ENCODE measurements at regions not wholly inside any gene's neighbourhood (a gene's known extent, or its start where the extent isn't known, plus 50 kb on each side); places are given as distances from the start of the nearest gene placed in this dataset.
A peak's percentile ranks its signal among the peaks of the same experiment; 100 is the strongest.

DNA sequence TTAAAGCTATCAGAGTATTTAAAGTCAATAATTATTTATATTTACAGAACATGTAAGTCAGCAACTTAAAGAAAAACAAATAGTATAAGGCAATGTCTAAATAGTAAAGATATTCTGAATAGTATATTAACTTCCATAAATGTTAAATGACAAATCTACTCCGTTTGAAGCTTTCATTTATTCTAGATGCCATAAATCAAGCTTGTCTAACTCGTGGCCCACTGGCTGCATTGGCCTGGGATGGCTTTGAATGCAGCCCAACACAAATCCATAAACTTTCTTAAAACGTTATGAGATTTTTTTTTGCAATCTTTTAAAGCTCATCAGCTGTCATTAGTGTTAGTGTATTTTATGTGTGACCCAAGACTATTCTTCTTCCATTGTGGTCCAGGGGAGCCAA lies 1117.1 kb upstream of the PCDH9 start:
- no peaks in the 10 kb centered on the region for H3K36me3 ChIP-seq (ENCODE audit: control insufficient read depth in 3 of 3, insufficient read depth in 2 of 3, low read depth in 1 of 3, low read length in 3 of 3)
- no peaks in the 10 kb centered on the region for H3K4me1 ChIP-seq (ENCODE audit: control insufficient read depth in 3 of 3, insufficient read depth in 2 of 3, low read depth in 1 of 3, low read length in 2 of 3)
- WGBS, 3 donors, result 11 to 25% (median 16%) methylated on average over 3 of the region's 3 CpGs
- no peak for DNase-seq
- no peak for FAIRE-seq
- H3K9me3 ChIP-seq (ENCODE audit: control insufficient read depth in 2 of 2, insufficient read depth in 1 of 2, low read depth in 1 of 2, low read length in 1 of 2), result peaks cover 0 to 5% of the 10 kb centered on the region in 2 donors
- no peaks in the 10 kb centered on the region for H3K27me3 ChIP-seq (ENCODE audit: control insufficient read depth in 3 of 3, insufficient read depth in 3 of 3, low read length in 3 of 3)
- no peak overlapping the region for H3K4me3 ChIP-seq (ENCODE audit: low read depth in 1 of 3, low read length in 3 of 3)
- H3K27ac ChIP-seq (ENCODE audit: low read depth in 1 of 3, low read length in 2 of 3), result no peak overlapping the region

DNA sequence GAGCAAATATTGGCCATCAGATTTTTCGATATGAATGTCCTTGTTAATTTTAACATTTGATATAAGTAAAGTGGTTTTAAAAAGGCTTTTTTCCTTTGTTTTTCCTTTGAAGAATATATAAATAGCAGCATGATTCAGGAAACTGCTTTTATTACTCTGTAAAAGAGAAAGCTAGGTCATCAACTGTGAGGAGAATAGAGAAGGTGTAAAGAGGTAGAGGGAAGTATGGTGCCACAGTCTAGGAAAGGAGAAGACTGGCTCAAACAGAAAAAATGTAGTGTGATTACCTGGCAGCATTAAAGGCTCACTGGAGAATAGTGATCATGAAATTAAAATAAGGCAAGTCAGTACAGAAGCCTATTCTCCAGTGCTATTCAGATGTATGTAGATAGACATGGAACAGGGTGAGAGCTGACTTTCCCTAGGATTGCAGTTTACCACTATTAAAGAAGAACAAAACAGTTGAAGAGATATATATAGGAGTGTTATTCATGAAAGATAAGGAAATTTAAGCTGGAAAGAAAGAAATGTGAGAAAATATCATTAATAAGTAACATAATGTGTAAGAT lies 1115.9 kb upstream of the PCDH9 start:
- 40 to 75% (median 47%) methylated on average over 1 of the region's 1 CpG for WGBS, 3 donors
- H3K9me3 ChIP-seq (ENCODE audit: control insufficient read depth in 2 of 2, insufficient read depth in 1 of 2, low read depth in 1 of 2, low read length in 1 of 2), result peaks cover 0 to 10% of the 10 kb centered on the region in 2 donors
- FAIRE-seq, result no peak

DNA sequence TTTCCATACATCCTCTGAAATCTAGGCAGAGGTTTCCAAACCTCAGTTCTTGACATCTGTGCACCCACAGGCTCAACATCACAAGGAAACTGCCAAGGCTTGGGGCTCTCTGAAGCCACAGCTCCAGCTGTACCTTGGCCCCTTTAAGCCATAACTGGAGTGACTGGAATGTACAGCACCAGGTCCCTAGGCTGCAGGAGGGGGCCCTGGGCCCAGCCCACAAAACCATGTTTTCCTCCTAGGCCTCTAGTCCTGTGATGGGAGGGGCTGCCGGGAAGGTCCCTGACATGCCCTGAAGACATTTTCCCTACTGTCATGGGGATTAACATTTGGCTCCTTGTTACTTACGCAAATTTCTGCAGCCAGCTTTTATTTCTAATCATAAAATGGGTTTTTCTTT lies 1093.0 kb upstream of the PCDH9 start:
- DNase-seq (no peak), FAIRE-seq (no peak)
- no peak overlapping the region for H3K27ac ChIP-seq (ENCODE audit: low read depth in 1 of 3, low read length in 2 of 3)
- peaks cover 0 to 14% of the 10 kb centered on the region in 2 donors for H3K9me3 ChIP-seq (ENCODE audit: control insufficient read depth in 2 of 2, insufficient read depth in 1 of 2, low read depth in 1 of 2, low read length in 1 of 2)
- H3K27me3 ChIP-seq (ENCODE audit: control insufficient read depth in 3 of 3, insufficient read depth in 3 of 3, low read length in 3 of 3), result no peaks in the 10 kb centered on the region
- no peak overlapping the region for H3K4me3 ChIP-seq (ENCODE audit: low read depth in 1 of 3, low read length in 3 of 3)
- H3K36me3 ChIP-seq (ENCODE audit: control insufficient read depth in 3 of 3, insufficient read depth in 2 of 3, low read depth in 1 of 3, low read length in 3 of 3), result no peaks in the 10 kb centered on the region
- H3K4me1 ChIP-seq (ENCODE audit: control insufficient read depth in 3 of 3, insufficient read depth in 2 of 3, low read depth in 1 of 3, low read length in 2 of 3), result no peaks in the 10 kb centered on the region
- WGBS, 3 donors, result 81 to 87% (median 85%) methylated on average over 2 of the region's 2 CpGs

More for the DNA sequence above, 1115.9 kb upstream of the PCDH9 start:
- no peaks in the 10 kb centered on the region for H3K4me1 ChIP-seq (ENCODE audit: control insufficient read depth in 3 of 3, insufficient read depth in 2 of 3, low read depth in 1 of 3, low read length in 2 of 3)
- H3K4me3 ChIP-seq (ENCODE audit: low read depth in 1 of 3, low read length in 3 of 3), result no peak overlapping the region
- H3K27me3 ChIP-seq (ENCODE audit: control insufficient read depth in 3 of 3, insufficient read depth in 3 of 3, low read length in 3 of 3), result no peaks in the 10 kb centered on the region
- no peak for DNase-seq
- H3K27ac ChIP-seq (ENCODE audit: low read depth in 1 of 3, low read length in 2 of 3), result no peak overlapping the region
- H3K36me3 ChIP-seq (ENCODE audit: control insufficient read depth in 3 of 3, insufficient read depth in 2 of 3, low read depth in 1 of 3, low read length in 3 of 3), result no peaks in the 10 kb centered on the region

DNA sequence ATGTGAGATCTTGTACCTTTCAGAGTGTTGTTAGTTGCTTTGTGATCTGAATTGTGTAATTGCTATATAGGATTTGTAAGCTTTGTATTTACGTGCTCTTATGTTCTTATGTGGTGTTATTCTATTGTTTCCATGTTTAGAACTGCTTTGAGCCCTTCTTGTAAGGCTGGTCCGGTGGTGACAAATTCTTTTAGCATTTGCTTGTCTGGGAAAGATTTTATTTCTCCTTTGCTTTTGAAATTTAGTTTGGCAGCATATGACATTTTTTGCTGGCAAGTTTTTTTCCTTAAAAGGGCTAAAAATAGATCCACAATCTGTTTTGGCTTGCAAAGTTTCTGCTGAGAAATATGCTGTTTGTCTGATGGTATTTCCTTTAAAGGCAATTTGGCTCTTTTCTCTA lies 1089.2 kb upstream of the PCDH9 start:
- WGBS, 3 donors, result 80 to 85% (median 84%) methylated on average over 2 of the region's 2 CpGs
- no peak for FAIRE-seq
- Histone ChIP-seq H3K9me3 (ENCODE audit: control insufficient read depth in 2 of 2, insufficient read depth in 1 of 2, low read depth in 1 of 2, low read length in 1 of 2) (peaks cover 0 to 14% of the 10 kb centered on the region in 2 donors), H3K36me3 (ENCODE audit: control insufficient read depth in 3 of 3, insufficient read depth in 2 of 3, low read depth in 1 of 3, low read length in 3 of 3) (no peaks in the 10 kb centered on the region), H3K4me1 (ENCODE audit: control insufficient read depth in 3 of 3, insufficient read depth in 2 of 3, low read depth in 1 of 3, low read length in 2 of 3) (no peaks in the 10 kb centered on the region), H3K27ac (ENCODE audit: low read depth in 1 of 3, low read length in 2 of 3) (no peak overlapping the region), H3K27me3 (ENCODE audit: control insufficient read depth in 3 of 3, insufficient read depth in 3 of 3, low read length in 3 of 3) (no peaks in the 10 kb centered on the region), H3K4me3 (ENCODE audit: low read depth in 1 of 3, low read length in 3 of 3) (no peak overlapping the region)
- no peak for DNase-seq

DNA sequence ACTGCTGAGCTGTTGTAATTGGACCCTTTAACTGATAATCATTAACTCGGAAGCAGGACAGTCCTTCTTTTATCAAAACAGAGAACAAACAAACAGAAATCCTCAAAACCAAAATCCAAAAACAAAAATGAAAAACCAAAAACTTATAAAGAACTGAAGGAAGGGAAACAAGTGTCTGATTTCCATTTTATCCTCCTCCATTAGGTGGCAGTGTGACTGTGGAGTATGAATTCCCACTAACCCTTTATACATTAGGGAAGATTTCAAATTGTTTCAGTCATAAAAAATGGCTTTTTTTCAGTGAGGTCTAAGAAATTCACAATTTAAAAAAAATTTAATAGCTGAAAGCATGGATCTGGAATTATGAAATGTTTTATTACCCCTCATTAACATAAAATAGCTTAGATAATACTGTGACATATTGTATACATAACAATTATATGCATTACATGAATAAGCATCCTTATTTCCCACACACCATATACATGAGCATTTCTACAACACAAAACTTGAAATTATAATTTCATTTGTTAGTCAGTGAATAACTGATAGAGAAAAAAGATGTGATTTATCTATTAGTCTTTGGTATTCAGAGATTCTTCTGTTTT lies 1074.3 kb upstream of the PCDH9 start:
- H3K4me1 ChIP-seq (ENCODE audit: control insufficient read depth in 3 of 3, insufficient read depth in 2 of 3, low read depth in 1 of 3, low read length in 2 of 3), result no peaks in the 10 kb centered on the region
- H3K27ac ChIP-seq (ENCODE audit: low read depth in 1 of 3, low read length in 2 of 3), result no peak overlapping the region
- DNase-seq (peak; percentile 14), FAIRE-seq (peak; percentile 55)
- WGBS, 3 donors, result 6 to 16% (median 15%) methylated on average over 1 of the region's 1 CpG
- no peaks in the 10 kb centered on the region for H3K36me3 ChIP-seq (ENCODE audit: control insufficient read depth in 3 of 3, insufficient read depth in 2 of 3, low read depth in 1 of 3, low read length in 3 of 3)
- no peaks in the 10 kb centered on the region for H3K27me3 ChIP-seq (ENCODE audit: control insufficient read depth in 3 of 3, insufficient read depth in 3 of 3, low read length in 3 of 3)
- H3K4me3 ChIP-seq (ENCODE audit: low read depth in 1 of 3, low read length in 3 of 3), result no peak overlapping the region
- no peaks in the 10 kb centered on the region for H3K9me3 ChIP-seq (ENCODE audit: control insufficient read depth in 2 of 2, insufficient read depth in 1 of 2, low read depth in 1 of 2, low read length in 1 of 2)

DNA sequence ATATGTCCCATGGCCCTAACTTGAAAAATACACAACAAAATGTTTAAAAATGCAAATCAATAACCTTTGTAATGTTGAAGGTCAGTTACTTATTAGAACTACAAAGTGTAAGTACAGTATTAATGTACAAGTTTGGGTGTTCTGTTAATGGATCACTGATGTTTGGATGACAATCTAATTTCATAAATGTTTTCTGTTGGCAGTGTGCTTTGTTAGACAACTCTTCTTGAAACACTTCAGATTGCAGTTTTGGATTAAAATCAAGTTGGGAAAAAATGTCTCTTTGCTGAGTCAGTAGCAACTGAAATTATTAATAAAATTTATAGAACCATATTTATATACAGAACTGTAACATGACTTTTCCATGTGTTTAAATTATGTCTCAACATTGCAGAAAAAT lies 1063.5 kb upstream of the PCDH9 start:
- Histone ChIP-seq H3K4me1 (ENCODE audit: control insufficient read depth in 3 of 3, insufficient read depth in 2 of 3, low read depth in 1 of 3, low read length in 2 of 3) (no peaks in the 10 kb centered on the region), H3K9me3 (ENCODE audit: control insufficient read depth in 2 of 2, insufficient read depth in 1 of 2, low read depth in 1 of 2, low read length in 1 of 2) (no peaks in the 10 kb centered on the region), H3K36me3 (ENCODE audit: control insufficient read depth in 3 of 3, insufficient read depth in 2 of 3, low read depth in 1 of 3, low read length in 3 of 3) (no peaks in the 10 kb centered on the region), H3K27ac (ENCODE audit: low read depth in 1 of 3, low read length in 2 of 3) (no peak overlapping the region), H3K27me3 (ENCODE audit: control insufficient read depth in 3 of 3, insufficient read depth in 3 of 3, low read length in 3 of 3) (no peaks in the 10 kb centered on the region), H3K4me3 (ENCODE audit: low read depth in 1 of 3, low read length in 3 of 3) (no peak overlapping the region)
- FAIRE-seq (no peak), DNase-seq (no peak)

DNA sequence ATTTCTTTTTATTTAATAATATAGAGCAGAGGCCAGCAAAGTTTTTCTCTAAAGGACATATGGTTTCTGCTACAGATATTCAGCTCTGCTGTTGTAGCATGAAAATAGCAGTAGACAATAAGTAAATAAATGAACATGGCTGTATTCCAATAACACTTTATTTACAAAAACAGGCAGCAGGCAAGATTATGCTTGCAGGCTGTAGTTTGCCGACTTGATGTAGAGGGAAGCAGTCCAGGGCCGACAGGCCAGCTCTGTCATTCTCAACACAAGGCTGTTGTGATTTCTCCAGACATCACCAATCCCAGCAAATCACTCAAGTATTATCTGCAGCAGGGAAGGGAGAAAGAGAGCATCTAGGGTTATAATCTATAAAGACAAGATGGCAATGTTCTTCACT lies 1062.5 kb upstream of the PCDH9 start:
- DNase-seq (no peak), FAIRE-seq (no peak)
- WGBS, 3 donors, result 63 to 79% (median 67%) methylated on average over 2 of the region's 2 CpGs
- Histone ChIP-seq H3K27ac (ENCODE audit: low read depth in 1 of 3, low read length in 2 of 3) (no peak overlapping the region), H3K27me3 (ENCODE audit: control insufficient read depth in 3 of 3, insufficient read depth in 3 of 3, low read length in 3 of 3) (no peaks in the 10 kb centered on the region), H3K4me3 (ENCODE audit: low read depth in 1 of 3, low read length in 3 of 3) (no peak overlapping the region), H3K36me3 (ENCODE audit: control insufficient read depth in 3 of 3, insufficient read depth in 2 of 3, low read depth in 1 of 3, low read length in 3 of 3) (no peaks in the 10 kb centered on the region), H3K9me3 (ENCODE audit: control insufficient read depth in 2 of 2, insufficient read depth in 1 of 2, low read depth in 1 of 2, low read length in 1 of 2) (no peaks in the 10 kb centered on the region), H3K4me1 (ENCODE audit: control insufficient read depth in 3 of 3, insufficient read depth in 2 of 3, low read depth in 1 of 3, low read length in 2 of 3) (no peaks in the 10 kb centered on the region)

DNA sequence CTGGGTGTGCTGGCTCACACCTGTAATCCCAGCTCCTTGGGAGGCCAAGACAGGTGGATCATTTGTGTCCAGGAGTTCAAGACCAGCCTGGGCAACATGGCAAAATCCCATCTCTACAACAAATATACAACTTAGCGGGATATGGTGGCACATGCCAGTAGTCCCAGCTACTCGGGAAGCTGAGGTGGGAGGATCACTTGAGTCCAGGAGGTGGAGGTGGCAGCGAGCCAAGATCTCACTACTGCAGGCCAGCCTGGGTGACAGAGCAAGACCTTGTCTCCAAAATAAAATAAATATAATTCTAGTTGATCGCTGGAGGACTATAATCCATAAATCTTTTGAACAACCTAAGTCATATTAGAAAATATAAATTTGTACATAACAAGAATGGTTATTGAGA lies 1061.5 kb upstream of the PCDH9 start:
- WGBS, 3 donors, result 73 to 79% (median 75%) methylated on average over 4 of the region's 4 CpGs
- no peak overlapping the region for H3K27ac ChIP-seq (ENCODE audit: low read depth in 1 of 3, low read length in 2 of 3)
- no peaks in the 10 kb centered on the region for H3K4me1 ChIP-seq (ENCODE audit: control insufficient read depth in 3 of 3, insufficient read depth in 2 of 3, low read depth in 1 of 3, low read length in 2 of 3)
- H3K4me3 ChIP-seq (ENCODE audit: low read depth in 1 of 3, low read length in 3 of 3), result no peak overlapping the region
- DNase-seq (no peak), FAIRE-seq (no peak)
- H3K27me3 ChIP-seq (ENCODE audit: control insufficient read depth in 3 of 3, insufficient read depth in 3 of 3, low read length in 3 of 3), result no peaks in the 10 kb centered on the region
- no peaks in the 10 kb centered on the region for H3K36me3 ChIP-seq (ENCODE audit: control insufficient read depth in 3 of 3, insufficient read depth in 2 of 3, low read depth in 1 of 3, low read length in 3 of 3)
- no peaks in the 10 kb centered on the region for H3K9me3 ChIP-seq (ENCODE audit: control insufficient read depth in 2 of 2, insufficient read depth in 1 of 2, low read depth in 1 of 2, low read length in 1 of 2)

DNA sequence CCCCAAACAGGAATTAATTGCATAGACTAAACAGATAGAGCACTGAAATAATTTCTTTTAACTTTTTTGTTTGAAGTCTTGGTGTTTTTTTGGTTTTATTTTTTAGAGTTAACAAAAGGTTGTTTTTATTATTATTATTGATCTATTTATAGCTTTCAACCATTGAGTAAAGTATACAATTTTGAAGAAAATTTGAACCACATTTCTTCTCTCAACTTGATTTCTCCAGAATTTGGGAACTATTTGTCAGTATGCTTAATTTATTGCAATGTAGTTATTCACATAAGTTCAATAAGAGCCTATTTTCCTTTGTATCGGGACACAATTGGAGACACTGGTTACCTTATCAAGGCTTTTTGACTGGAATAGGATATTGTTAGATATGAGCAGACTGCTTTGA lies 1045.6 kb upstream of the PCDH9 start:
- Histone ChIP-seq H3K27ac (ENCODE audit: low read depth in 1 of 3, low read length in 2 of 3) (no peak overlapping the region), H3K4me1 (ENCODE audit: control insufficient read depth in 3 of 3, insufficient read depth in 2 of 3, low read depth in 1 of 3, low read length in 2 of 3) (no peaks in the 10 kb centered on the region), H3K4me3 (ENCODE audit: low read depth in 1 of 3, low read length in 3 of 3) (no peak overlapping the region), H3K9me3 (ENCODE audit: control insufficient read depth in 2 of 2, insufficient read depth in 1 of 2, low read depth in 1 of 2, low read length in 1 of 2) (peaks cover 0 to 3% of the 10 kb centered on the region in 2 donors), H3K36me3 (ENCODE audit: control insufficient read depth in 3 of 3, insufficient read depth in 2 of 3, low read depth in 1 of 3, low read length in 3 of 3) (no peaks in the 10 kb centered on the region), H3K27me3 (ENCODE audit: control insufficient read depth in 3 of 3, insufficient read depth in 3 of 3, low read length in 3 of 3) (no peaks in the 10 kb centered on the region)
- WGBS, 3 donors, result 90 to 100% (median 95%) methylated on average over 1 of the region's 1 CpG
- no peak for DNase-seq
- no peak for FAIRE-seq
